ENCODE measurements at regions not wholly inside any gene's neighbourhood (a gene's known extent, or its start where the extent isn't known, plus 50 kb on each side); places are given as distances from the start of the nearest gene placed in this dataset.

- TF ChIP-seq CTCF (IDR thresholded peaks at IDR 0.05) = no peak
- no peak for DNase-seq
- H3K27me3 ChIP-seq (ENCODE audit: insufficient read depth in 3 of 3, low read length in 2 of 3) = peaks cover 0 to 5% (median 0%) of the 10 kb centered on the region in 3 donors
- H3K4me1 ChIP-seq = no peaks in the 10 kb centered on the region
- 76 to 83% (median 79%) methylated on average over 9 of the region's 9 CpGs for whole genome bisulfite sequencing, 3 donors
- no peak overlapping the region for H3K27ac ChIP-seq
- no peak overlapping the region for H3K4me3 ChIP-seq
- H3K36me3 ChIP-seq (ENCODE audit: insufficient read depth in 1 of 2, low read depth in 1 of 2) = no peaks in the 10 kb centered on the region
- ATAC-seq = no peak
- intact Hi-C loops (cut with DNase I) = no loop called here
- no peaks in the 10 kb centered on the region for H3K9me3 ChIP-seq
Measured at GRCh38 chr18:10262566-10262965, 191.9 kb upstream of the APCDD1 start.

DNA sequence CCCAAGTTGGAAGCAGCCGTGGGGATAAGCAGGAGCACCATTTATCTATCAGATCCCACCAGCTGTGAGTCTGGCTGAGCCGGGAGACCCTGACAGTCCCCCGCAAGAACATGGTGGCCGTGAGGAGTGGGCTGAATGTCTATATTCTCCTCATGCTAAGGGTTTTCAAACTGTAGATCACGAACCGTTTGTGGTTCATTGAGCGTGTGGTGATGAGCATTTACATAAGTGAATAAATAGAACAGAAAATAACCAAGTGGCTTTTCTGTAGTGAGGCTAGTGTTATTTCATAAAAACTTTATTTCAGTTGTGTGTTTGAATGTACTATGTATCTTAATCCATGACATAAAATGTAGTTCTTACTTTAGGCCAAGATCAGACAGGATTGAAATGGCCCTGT is 190.2 kb upstream of the APCDD1 start:
- no peak for ATAC-seq
- no peaks in the 10 kb centered on the region for H3K36me3 ChIP-seq (ENCODE audit: insufficient read depth in 1 of 2, low read depth in 1 of 2)
- no peaks in the 10 kb centered on the region for H3K27me3 ChIP-seq (ENCODE audit: insufficient read depth in 3 of 3, low read length in 2 of 3)
- DNase-seq = no peak
- H3K4me3 ChIP-seq = no peak overlapping the region
- TF ChIP-seq CTCF (IDR thresholded peaks at IDR 0.05) = no peak
- 91 to 94% (median 92%) methylated on average over 7 of the region's 7 CpGs for WGBS, 3 donors
- intact Hi-C loops (cut with DNase I) = no loop called here
- H3K27ac ChIP-seq = no peak overlapping the region
- no peaks in the 10 kb centered on the region for H3K9me3 ChIP-seq
- H3K4me1 ChIP-seq = no peaks in the 10 kb centered on the region

GRCh38 chr18:10265560-10266333 is 188.7 kb upstream of the APCDD1 start:
- DNase-seq (no peak), ATAC-seq (no peak)
- no peaks in the 10 kb centered on the region for H3K27me3 ChIP-seq (ENCODE audit: insufficient read depth in 3 of 3, low read length in 2 of 3)
- no peaks in the 10 kb centered on the region for H3K9me3 ChIP-seq
- WGBS, 3 donors = 85 to 86% (median 86%) methylated on average over 6 of the region's 6 CpGs
- intact Hi-C loops (cut with DNase I) = no loop called here
- no peaks in the 10 kb centered on the region for H3K4me1 ChIP-seq
- H3K27ac ChIP-seq = no peak overlapping the region
- H3K36me3 ChIP-seq (ENCODE audit: insufficient read depth in 1 of 2, low read depth in 1 of 2) = no peaks in the 10 kb centered on the region
- no peak overlapping the region for H3K4me3 ChIP-seq
- TF ChIP-seq CTCF (IDR thresholded peaks at IDR 0.05) = no peak

- Histone ChIP-seq H3K27ac (no peak overlapping the region), H3K4me1 (no peaks in the 10 kb centered on the region), H3K36me3 (ENCODE audit: insufficient read depth in 1 of 2, low read depth in 1 of 2) (no peaks in the 10 kb centered on the region), H3K27me3 (ENCODE audit: insufficient read depth in 3 of 3, low read length in 2 of 3) (no peaks in the 10 kb centered on the region), H3K9me3 (no peaks in the 10 kb centered on the region), H3K4me3 (no peak overlapping the region)
- no peak for DNase-seq
- 88 to 92% (median 89%) methylated on average over 4 of the region's 4 CpGs for whole genome bisulfite sequencing, 3 donors
- intact Hi-C loops (cut with DNase I) = no loop called here
- TF ChIP-seq CTCF (IDR thresholded peaks at IDR 0.05) = no peak
- no peak for ATAC-seq
Measured at GRCh38 chr18:10266334-10266590, 188.2 kb upstream of the APCDD1 start.

DNA sequence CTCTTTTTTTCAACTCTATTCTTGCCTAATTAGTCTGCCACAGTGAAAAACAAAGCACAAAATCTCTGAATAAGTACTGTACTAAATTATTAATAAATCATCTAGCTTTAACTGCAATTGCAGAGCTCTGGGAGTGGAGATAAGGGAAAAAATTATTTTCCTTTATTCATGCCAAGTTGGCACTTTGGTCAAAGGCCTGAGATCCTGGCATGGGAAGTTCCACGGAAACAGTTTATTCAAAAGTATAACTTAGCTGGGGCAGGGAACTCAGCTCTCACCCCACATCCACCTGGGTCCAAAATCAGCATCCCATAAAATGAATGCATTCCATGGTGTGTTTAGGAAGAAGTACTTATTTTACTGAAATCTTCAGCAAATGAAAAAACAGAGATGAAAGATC is 185.2 kb upstream of the APCDD1 start:
- no peak overlapping the region for H3K27ac ChIP-seq
- no peak for DNase-seq
- TF ChIP-seq CTCF (IDR thresholded peaks at IDR 0.05) = no peak
- intact Hi-C loops (cut with DNase I) = no loop called here
- 22 to 44% (median 41%) methylated on average over 1 of the region's 1 CpG for WGBS, 3 donors
- ATAC-seq = no peak
- H3K4me1 ChIP-seq = no peaks in the 10 kb centered on the region
- no peak overlapping the region for H3K4me3 ChIP-seq
- H3K27me3 ChIP-seq (ENCODE audit: insufficient read depth in 3 of 3, low read length in 2 of 3) = no peaks in the 10 kb centered on the region
- H3K9me3 ChIP-seq = no peaks in the 10 kb centered on the region
- no peaks in the 10 kb centered on the region for H3K36me3 ChIP-seq (ENCODE audit: insufficient read depth in 1 of 2, low read depth in 1 of 2)

Measured in psoas muscle (tissue), 7 donors.